Body of pancreas (tissue), 4 donors: ENCODE measurements at regions not wholly inside any gene's neighbourhood (a gene's known extent, or its start where the extent isn't known, plus 50 kb on each side); places are given as distances from the start of the nearest gene placed in this dataset.
A peak's percentile ranks its signal among the peaks of the same experiment; 100 is the strongest.

Experiments used
- ATAC-seq: fragments of 150-250 bp; one replicate; pipeline ENCODE4 v1.9.1; 2016
- DNase-seq, 4 donors: peaks; one replicate each; pipeline ENCODE4 v3.0.0-alpha.2; 2019
- H3K27ac ChIP-seq, 4 donors: fragments of 200-600 bp; sonication (generic); 1 replicate in 3 of 4; 2 replicates in 1 of 4; pipeline versions ENCODE4 v1.5.1 to v1.6.1; 2016 to 2019; ENCODE audit warnings: mild to moderate bottlenecking in 1 of 4, mixed read lengths in 1 of 4, moderate library complexity in 1 of 4
- H3K27me3 ChIP-seq, 2 donors: fragments of 200-600 bp; sonication (generic); one replicate each; pipeline ENCODE4 v1.6.0; 2016; ENCODE audit warnings: mild to moderate bottlenecking in 1 of 2
- H3K36me3 ChIP-seq, 2 donors: fragments of 200-600 bp; sonication (generic); replicated peaks in 1 of 2; 2 replicates each; pipeline ENCODE4 v1.5.1; 2016; ENCODE audit warnings: low read depth in 2 of 2; ENCODE audit not compliant: insufficient read depth in 1 of 2
- H3K4me1 ChIP-seq: fragments of 200-600 bp; sonication (generic); one replicate; pipeline ENCODE4 v1.6.0; 2016
- H3K4me3 ChIP-seq, 2 donors: fragments of 200-600 bp; sonication (generic); 1 replicate in 1 of 2; 2 replicates in 1 of 2; pipeline ENCODE4 v1.5.1; 2016 to 2019
- H3K9me3 ChIP-seq, 3 donors: fragments of 200-600 bp; sonication (generic); 1 replicate in 2 of 3; 2 replicates in 1 of 3; pipeline ENCODE4 v1.5.1; 2016
- POLR2A ChIP-seq, 3 donors: fragments of 450-650 bp; IDR thresholded peaks; one replicate each; pipeline ENCODE4 v1.6.1; 2016; ENCODE audit warnings: antibody characterized with exemption in 3 of 3, mild to moderate bottlenecking in 2 of 3
- WGBS, 2 donors: methylation state at CpG; one replicate each; pipeline ENCODE4 v1.1.5; 2017; 5-methylcytosine and 5-hydroxymethylcytosine counted together
- intact Hi-C: fragments of 100-400 bp; cut with DNase I; formaldehyde crosslinking; loops from one replicate; pipeline ENCODE4 v1.15.1; 2023
- TF ChIP-seq, protein P1 (sequence below), 7 experiments: fragments of 450-650 bp in 4 of 7; fragments of 200-600 bp in 3 of 7; sonication (generic) in 3 of 7; IDR thresholded peaks; one replicate each; pipeline ENCODE4 v1.5.1; 2016 to 2019; ENCODE audit warnings: antibody characterized with exemption in 7 of 7

- TF ChIP-seq, protein P1, sequence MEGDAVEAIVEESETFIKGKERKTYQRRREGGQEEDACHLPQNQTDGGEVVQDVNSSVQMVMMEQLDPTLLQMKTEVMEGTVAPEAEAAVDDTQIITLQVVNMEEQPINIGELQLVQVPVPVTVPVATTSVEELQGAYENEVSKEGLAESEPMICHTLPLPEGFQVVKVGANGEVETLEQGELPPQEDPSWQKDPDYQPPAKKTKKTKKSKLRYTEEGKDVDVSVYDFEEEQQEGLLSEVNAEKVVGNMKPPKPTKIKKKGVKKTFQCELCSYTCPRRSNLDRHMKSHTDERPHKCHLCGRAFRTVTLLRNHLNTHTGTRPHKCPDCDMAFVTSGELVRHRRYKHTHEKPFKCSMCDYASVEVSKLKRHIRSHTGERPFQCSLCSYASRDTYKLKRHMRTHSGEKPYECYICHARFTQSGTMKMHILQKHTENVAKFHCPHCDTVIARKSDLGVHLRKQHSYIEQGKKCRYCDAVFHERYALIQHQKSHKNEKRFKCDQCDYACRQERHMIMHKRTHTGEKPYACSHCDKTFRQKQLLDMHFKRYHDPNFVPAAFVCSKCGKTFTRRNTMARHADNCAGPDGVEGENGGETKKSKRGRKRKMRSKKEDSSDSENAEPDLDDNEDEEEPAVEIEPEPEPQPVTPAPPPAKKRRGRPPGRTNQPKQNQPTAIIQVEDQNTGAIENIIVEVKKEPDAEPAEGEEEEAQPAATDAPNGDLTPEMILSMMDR (IDR thresholded peaks at IDR 0.05), result no peak
- no peak for TF ChIP-seq POLR2A (IDR thresholded peaks at IDR 0.05)
- Histone ChIP-seq H3K27ac (no peak overlapping the region), H3K4me1 (peaks cover 18% of the 10 kb centered on the region), H3K9me3 (no peaks in the 10 kb centered on the region), H3K4me3 (no peak overlapping the region), H3K36me3 (no peaks in the 10 kb centered on the region), H3K27me3 (no peaks in the 10 kb centered on the region)
- DNase-seq (no peak), ATAC-seq (no peak)
- intact Hi-C loops, result no loop called here
- 89 to 93% methylated on average over 5 of the region's 5 CpGs for WGBS, 2 donors
These were observed 104.5 kb downstream of the VAPA start for GRCh38 chr18:10018289-10018688.

GRCh38 chr18:10020171-10020570 lies 106.4 kb downstream of the VAPA start:
- ATAC-seq (no peak), DNase-seq (no peak)
- 32 to 34% methylated on average over 6 of the region's 6 CpGs for WGBS, 2 donors
- intact Hi-C loops, result no loop called here
- no peak overlapping the region for H3K4me3 ChIP-seq
- no peak for TF ChIP-seq POLR2A (IDR thresholded peaks at IDR 0.05)
- TF ChIP-seq, protein P1 (IDR thresholded peaks at IDR 0.05), result no peak
- peak overlapping the region in 1 of 4 donors; percentile 10 for H3K27ac ChIP-seq
- peaks cover 36% of the 10 kb centered on the region for H3K4me1 ChIP-seq
- H3K27me3 ChIP-seq, result no peaks in the 10 kb centered on the region
- H3K9me3 ChIP-seq, result no peaks in the 10 kb centered on the region
- no peaks in the 10 kb centered on the region for H3K36me3 ChIP-seq

DNA sequence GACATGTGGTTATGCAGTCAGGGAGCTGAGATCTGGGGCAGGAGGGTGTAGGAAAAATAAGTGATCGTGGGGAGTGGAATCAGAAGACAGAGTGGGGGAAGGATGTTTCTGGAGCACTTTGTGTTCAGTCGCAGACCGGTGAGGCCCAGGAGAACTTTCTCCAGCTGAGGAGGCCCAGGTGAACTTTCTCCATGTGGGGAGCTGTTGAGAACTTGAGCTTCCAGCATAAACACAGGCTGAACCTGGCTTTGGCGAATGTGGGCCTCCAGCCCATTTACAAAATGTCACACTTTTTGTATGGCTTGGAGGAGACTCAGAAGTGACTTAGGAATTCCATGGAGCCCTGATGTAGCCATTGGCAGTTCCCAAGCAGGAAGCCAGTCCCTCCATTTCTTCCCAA lies 108.5 kb downstream of the VAPA start:
- WGBS, 2 donors, result 93 to 97% methylated on average over 4 of the region's 4 CpGs
- H3K9me3 ChIP-seq, result no peaks in the 10 kb centered on the region
- ATAC-seq (no peak), DNase-seq (no peak)
- TF ChIP-seq, protein P1 (IDR thresholded peaks at IDR 0.05), result no peak
- H3K27ac ChIP-seq, result no peak overlapping the region
- no peaks in the 10 kb centered on the region for H3K36me3 ChIP-seq
- intact Hi-C loops, result no loop called here
- no peaks in the 10 kb centered on the region for H3K27me3 ChIP-seq
- H3K4me3 ChIP-seq, result no peak overlapping the region
- peaks cover 43% of the 10 kb centered on the region for H3K4me1 ChIP-seq

DNA sequence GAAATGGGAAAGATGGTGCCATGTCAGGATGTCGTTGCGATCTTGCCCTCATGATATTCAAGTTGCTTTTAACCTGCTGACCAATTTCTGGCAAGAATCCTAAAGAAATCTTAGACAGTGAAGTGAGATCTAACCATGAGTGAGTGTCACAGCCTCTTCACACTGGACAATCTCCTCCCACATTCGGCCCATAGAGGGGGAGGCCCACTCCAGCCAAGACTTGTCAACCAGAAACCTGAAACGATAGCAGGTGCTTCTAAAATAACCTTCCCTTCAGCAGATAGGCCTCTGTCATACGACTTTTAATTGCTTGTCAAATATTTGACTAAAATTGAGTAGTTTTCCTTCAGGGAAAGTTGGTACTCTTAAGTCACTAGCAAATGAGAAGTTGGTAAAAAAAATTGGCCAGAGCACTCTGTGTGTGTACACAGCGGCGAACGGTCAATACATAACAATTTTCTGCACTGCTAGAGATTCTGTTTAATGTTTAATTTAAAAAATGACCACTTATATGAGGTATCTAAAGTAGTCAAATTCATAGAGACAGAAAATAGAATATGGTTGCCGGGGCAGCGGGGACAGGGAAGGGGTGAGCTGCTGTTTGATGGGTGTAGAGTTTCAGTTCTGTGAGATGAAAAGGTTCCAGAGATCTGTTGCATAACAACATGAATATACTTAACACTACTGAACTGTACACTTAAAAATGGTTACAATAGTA lies 110.2 kb downstream of the VAPA start:
- no peak for TF ChIP-seq POLR2A (IDR thresholded peaks at IDR 0.05)
- TF ChIP-seq, protein P1 (IDR thresholded peaks at IDR 0.05), result no peak
- Histone ChIP-seq H3K27ac (peak overlapping the region; percentile 12 to 55 (median 38)), H3K4me3 (no peak overlapping the region), H3K27me3 (no peaks in the 10 kb centered on the region), H3K4me1 (peaks cover 44% of the 10 kb centered on the region), H3K9me3 (no peaks in the 10 kb centered on the region), H3K36me3 (no peaks in the 10 kb centered on the region)
- DNase-seq (no peak), ATAC-seq (peak; percentile 66)
- WGBS, 2 donors, result 33 to 37% methylated on average over 10 of the region's 10 CpGs
- intact Hi-C loops, result no loop called here
